OCI-LY3 (cell line): ENCODE measurements at regions not wholly inside any gene's neighbourhood (a gene's known extent, or its start where the extent isn't known, plus 50 kb on each side); places are given as distances from the start of the nearest gene placed in this dataset.

Experiments used
- H2AFZ ChIP-seq: fragments of 200-600, 300-600 bp; shearing (Covaris generic); 2 replicates; pipeline ENCODE4 v1.6.0; 2014; ENCODE audit warnings: antibody characterized with exemption, low read depth, low read length
- H3K27ac ChIP-seq: fragments of 200-600, 300-600 bp; sonication (generic); 2 replicates; pipeline ENCODE4 v1.5.1; 2014; ENCODE audit warnings: mild to moderate bottlenecking, low read length, moderate library complexity, mixed read lengths
- H3K27me3 ChIP-seq: fragments of 200-600, 300-600 bp; sonication (generic); 2 replicates; pipeline ENCODE4 v1.6.1; 2014; ENCODE audit warnings: low read depth, low read length, mixed read lengths
- H3K36me3 ChIP-seq: fragments of 200-600, 300-600 bp; sonication (generic); replicated peaks from 2 replicates; pipeline ENCODE3; 2014; ENCODE audit warnings: low read depth, low read length, mixed read lengths
- H3K4me1 ChIP-seq: fragments of 300-600, 200-600 bp; sonication (generic); 2 replicates; pipeline ENCODE4 v1.6.1; 2014; ENCODE audit warnings: low read length, mixed read lengths
- H3K4me2 ChIP-seq: fragments of 200-600, 300-600 bp; sonication (generic); 2 replicates; pipeline ENCODE4 v1.6.1; 2014; ENCODE audit warnings: low read length, mixed read lengths
- H3K4me3 ChIP-seq: fragments of 300-600, 200-600 bp; sonication (generic); 2 replicates; pipeline ENCODE4 v1.5.1; 2014; ENCODE audit warnings: antibody characterized with exemption, mild to moderate bottlenecking, low read length, moderate library complexity
- H3K79me2 ChIP-seq: fragments of 300-600, 200-600 bp; shearing (Covaris generic); 2 replicates; pipeline ENCODE4 v1.6.1; 2014; ENCODE audit warnings: mild to moderate bottlenecking, low read length, mixed read lengths
- H3K9ac ChIP-seq: fragments of 300-600, 200-600 bp; shearing (Covaris generic); 2 replicates; pipeline ENCODE4 v1.6.0; 2014; ENCODE audit warnings: mild to moderate bottlenecking, low read length, moderate library complexity
- H3K9me3 ChIP-seq: fragments of 200-600, 300-600 bp; shearing (Covaris generic); 2 replicates; pipeline ENCODE4 v1.6.1; 2014; ENCODE audit warnings: low read length, mixed read lengths; ENCODE audit not compliant: insufficient read depth
- H4K20me1 ChIP-seq: fragments of 200-600, 300-600 bp; sonication (generic); 2 replicates; pipeline ENCODE4 v1.6.1; 2016; ENCODE audit warnings: low read length, mixed read lengths; ENCODE audit not compliant: insufficient read depth
- CTCF ChIP-seq: fragments of 200-600, 300-600 bp; sonication (generic); IDR thresholded peaks from 2 replicates; pipeline ENCODE4 v1.5.1; 2014; ENCODE audit warnings: antibody characterized with exemption, low read length, low read depth
- EZH2phosphoT487 ChIP-seq: fragments of 200-600 bp; shearing (Covaris generic); IDR thresholded peaks from 2 replicates; pipeline ENCODE4 v1.6.1; 2018; ENCODE audit warnings: antibody characterized with exemption, mixed run types, low read depth

- Histone ChIP-seq H3K27ac (no peak overlapping the region), H3K79me2 (no peaks in the 10 kb centered on the region), H4K20me1 (no peaks in the 10 kb centered on the region), H3K4me1 (no peaks in the 10 kb centered on the region), H3K36me3 (no peaks in the 10 kb centered on the region), H3K27me3 (no peaks in the 10 kb centered on the region), H3K4me2 (no peak overlapping the region), H3K9me3 (no peaks in the 10 kb centered on the region), H3K4me3 (no peak overlapping the region), H3K9ac (no peak overlapping the region), H2AFZ (no peak overlapping the region)
- TF ChIP-seq EZH2phosphoT487 (no peak), CTCF (no peak)
These were observed 108.9 kb upstream of the NKX1-1 start for GRCh38 chr4:1515156-1515555.

- Histone ChIP-seq H3K79me2 (no peaks in the 10 kb centered on the region), H3K4me2 (no peak overlapping the region), H3K4me1 (no peaks in the 10 kb centered on the region), H3K4me3 (no peak overlapping the region), H3K27me3 (no peaks in the 10 kb centered on the region), H3K36me3 (no peaks in the 10 kb centered on the region), H4K20me1 (no peaks in the 10 kb centered on the region), H3K9me3 (no peaks in the 10 kb centered on the region), H3K27ac (no peak overlapping the region), H2AFZ (no peak overlapping the region), H3K9ac (no peak overlapping the region)
- no peak for TF ChIP-seq EZH2phosphoT487
- no peak for TF ChIP-seq CTCF
These were observed 108.4 kb upstream of the NKX1-1 start for GRCh38 chr4:1514612-1515011.

GRCh38 chr4:1513936-1514483, 107.8 kb upstream of the NKX1-1 start:
- no peak for TF ChIP-seq EZH2phosphoT487
- TF ChIP-seq CTCF, result no peak
- no peak overlapping the region for H3K27ac ChIP-seq

GRCh38 chr4:1512738-1513660, 106.8 kb upstream of the NKX1-1 start:
- no peak for TF ChIP-seq CTCF
- TF ChIP-seq EZH2phosphoT487, result no peak
- H2AFZ ChIP-seq, result no peak overlapping the region
- H3K4me2 ChIP-seq, result no peak overlapping the region
- H3K27me3 ChIP-seq, result no peaks in the 10 kb centered on the region
- H4K20me1 ChIP-seq, result no peaks in the 10 kb centered on the region
- no peak overlapping the region for H3K4me3 ChIP-seq
- no peaks in the 10 kb centered on the region for H3K9me3 ChIP-seq
- no peak overlapping the region for H3K27ac ChIP-seq
- H3K79me2 ChIP-seq, result no peaks in the 10 kb centered on the region
- no peaks in the 10 kb centered on the region for H3K36me3 ChIP-seq
- H3K9ac ChIP-seq, result no peak overlapping the region
- H3K4me1 ChIP-seq, result no peaks in the 10 kb centered on the region

More at GRCh38 chr4:1513936-1514483, 107.8 kb upstream of the NKX1-1 start:
- no peak overlapping the region for H3K4me2 ChIP-seq
- H3K27me3 ChIP-seq, result no peaks in the 10 kb centered on the region
- H2AFZ ChIP-seq, result no peak overlapping the region
- no peak overlapping the region for H3K4me3 ChIP-seq
- no peaks in the 10 kb centered on the region for H3K79me2 ChIP-seq
- no peak overlapping the region for H3K9ac ChIP-seq
- H3K36me3 ChIP-seq, result no peaks in the 10 kb centered on the region
- H3K9me3 ChIP-seq, result no peaks in the 10 kb centered on the region
- no peaks in the 10 kb centered on the region for H3K4me1 ChIP-seq
- H4K20me1 ChIP-seq, result no peaks in the 10 kb centered on the region
